GM12892 (cell line): ENCODE measurements at regions not wholly inside any gene's neighbourhood (a gene's known extent, or its start where the extent isn't known, plus 50 kb on each side); places are given as distances from the start of the nearest gene placed in this dataset.
A peak's percentile ranks its signal among the peaks of the same experiment; 100 is the strongest.

Experiments used
- DNase-seq: peaks from one replicate; pipeline ENCODE4 v3.0.0; 2011; ENCODE audit not compliant: insufficient read length
- FAIRE-seq: peaks from 2 replicates; lab custom pipeline; 2011; peaks lifted over from hg19 to GRCh38; lab: Jason Lieb, UNC
- POLR2A ChIP-seq: IDR thresholded peaks from 2 replicates; pipeline ENCODE4 v1.6.1; 2011; ENCODE audit warnings: low read depth, low read length, control low read depth
- POLR2AphosphoS5 ChIP-seq: IDR thresholded peaks from 2 replicates; pipeline ENCODE4 v1.6.1; 2011; ENCODE audit warnings: low read depth, low read length, control low read depth
- TAF1 ChIP-seq: IDR thresholded peaks from 2 replicates; pipeline ENCODE4 v1.6.1; 2011; ENCODE audit warnings: low read depth, mild to moderate bottlenecking, control low read depth, low read length, borderline replicate concordance

- TF ChIP-seq TAF1 (no peak), POLR2A (no peak), POLR2AphosphoS5 (no peak)
- DNase-seq (no peak), FAIRE-seq (no peak)
Measured at GRCh38 chr9:107548298-107549142, 59.0 kb upstream of the KLF4 start.

GRCh38 chr9:107547772-107548297, 58.3 kb upstream of the KLF4 start:
- TF ChIP-seq POLR2AphosphoS5 (no peak), TAF1 (no peak), POLR2A (no peak)
- FAIRE-seq (no peak), DNase-seq (no peak)

GRCh38 chr9:107547303-107547702, 57.7 kb upstream of the KLF4 start:
- no peak for DNase-seq
- no peak for TF ChIP-seq POLR2A
- TF ChIP-seq TAF1 = no peak
- no peak for TF ChIP-seq POLR2AphosphoS5
- no peak for FAIRE-seq

GRCh38 chr9:107546859-107547258, 57.3 kb upstream of the KLF4 start:
- DNase-seq (no peak), FAIRE-seq (no peak)
- TF ChIP-seq POLR2A (no peak), TAF1 (no peak), POLR2AphosphoS5 (no peak)

- no peak for TF ChIP-seq POLR2AphosphoS5
- no peak for TF ChIP-seq POLR2A
- no peak for TF ChIP-seq TAF1
- FAIRE-seq (no peak), DNase-seq (no peak)
Measured at GRCh38 chr9:107545036-107545435, 55.5 kb upstream of the KLF4 start.

- no peak for TF ChIP-seq POLR2A
- TF ChIP-seq POLR2AphosphoS5 = no peak
- TF ChIP-seq TAF1 = no peak
- DNase-seq (no peak), FAIRE-seq (no peak)
Measured at GRCh38 chr9:107542411-107543157, 53.0 kb upstream of the KLF4 start.

GRCh38 chr9:107541523-107541922, 52.0 kb upstream of the KLF4 start:
- DNase-seq (peak; percentile 15), FAIRE-seq (no peak)
- TF ChIP-seq TAF1 = no peak
- TF ChIP-seq POLR2AphosphoS5 = no peak
- no peak for TF ChIP-seq POLR2A

GRCh38 chr9:107540164-107540561, 50.6 kb upstream of the KLF4 start:
- no peak for DNase-seq
- TF ChIP-seq POLR2AphosphoS5 (no peak), POLR2A (no peak), TAF1 (no peak)
- no peak for FAIRE-seq

- no peak for DNase-seq
- no peak for FAIRE-seq
- TF ChIP-seq POLR2AphosphoS5 (no peak), TAF1 (no peak), POLR2A (no peak)
Measured at GRCh38 chr9:107539427-107540163, 50.0 kb upstream of the KLF4 start.
